K562 (cell line): ENCODE measurements at regions not wholly inside any gene's neighbourhood (a gene's known extent, or its start where the extent isn't known, plus 50 kb on each side); places are given as distances from the start of the nearest gene placed in this dataset.

Experiments used
- PML ChIP-seq: IDR thresholded peaks from 2 replicates; pipeline ENCODE4 v1.6.1; 2012; ENCODE audit warnings: low read length, inconsistent platforms
- TF ChIP-seq, protein P1 (sequence below), 2 experiments: fragments of 450-650 bp; IDR thresholded peaks; 2 replicates each; pipeline ENCODE4 v1.6.1; 2016; ENCODE audit warnings: mild to moderate bottlenecking in 2 of 2, borderline replicate concordance in 1 of 2, low read depth in 1 of 2, moderate library complexity in 1 of 2

DNA sequence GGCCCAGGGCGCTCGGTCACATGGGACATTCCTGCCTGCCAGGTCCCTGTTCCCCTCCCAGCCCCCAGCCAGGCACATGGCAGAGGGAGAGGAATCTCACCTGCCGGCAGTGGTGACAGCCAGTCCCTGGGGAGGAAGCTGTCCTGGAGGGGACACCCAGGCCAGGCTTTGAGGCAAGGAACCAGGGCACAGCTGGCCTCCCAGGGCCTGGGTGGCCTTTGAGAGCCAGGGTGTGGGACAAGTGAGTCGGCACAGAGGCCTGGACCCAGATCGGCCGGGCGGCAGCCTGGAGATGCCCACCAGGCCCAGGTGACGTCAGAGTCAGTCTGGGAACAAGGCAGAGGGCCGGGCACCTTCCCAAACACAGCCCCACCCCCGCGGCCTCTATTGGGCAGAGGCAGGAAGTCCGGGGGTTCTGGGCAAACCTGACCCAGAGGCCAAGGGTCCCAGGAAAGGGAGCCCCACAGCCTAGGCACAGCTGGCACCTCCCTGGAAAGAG, 65.0 kb upstream of the CFAP46 start (continued):
- TF ChIP-seq, protein P1, sequence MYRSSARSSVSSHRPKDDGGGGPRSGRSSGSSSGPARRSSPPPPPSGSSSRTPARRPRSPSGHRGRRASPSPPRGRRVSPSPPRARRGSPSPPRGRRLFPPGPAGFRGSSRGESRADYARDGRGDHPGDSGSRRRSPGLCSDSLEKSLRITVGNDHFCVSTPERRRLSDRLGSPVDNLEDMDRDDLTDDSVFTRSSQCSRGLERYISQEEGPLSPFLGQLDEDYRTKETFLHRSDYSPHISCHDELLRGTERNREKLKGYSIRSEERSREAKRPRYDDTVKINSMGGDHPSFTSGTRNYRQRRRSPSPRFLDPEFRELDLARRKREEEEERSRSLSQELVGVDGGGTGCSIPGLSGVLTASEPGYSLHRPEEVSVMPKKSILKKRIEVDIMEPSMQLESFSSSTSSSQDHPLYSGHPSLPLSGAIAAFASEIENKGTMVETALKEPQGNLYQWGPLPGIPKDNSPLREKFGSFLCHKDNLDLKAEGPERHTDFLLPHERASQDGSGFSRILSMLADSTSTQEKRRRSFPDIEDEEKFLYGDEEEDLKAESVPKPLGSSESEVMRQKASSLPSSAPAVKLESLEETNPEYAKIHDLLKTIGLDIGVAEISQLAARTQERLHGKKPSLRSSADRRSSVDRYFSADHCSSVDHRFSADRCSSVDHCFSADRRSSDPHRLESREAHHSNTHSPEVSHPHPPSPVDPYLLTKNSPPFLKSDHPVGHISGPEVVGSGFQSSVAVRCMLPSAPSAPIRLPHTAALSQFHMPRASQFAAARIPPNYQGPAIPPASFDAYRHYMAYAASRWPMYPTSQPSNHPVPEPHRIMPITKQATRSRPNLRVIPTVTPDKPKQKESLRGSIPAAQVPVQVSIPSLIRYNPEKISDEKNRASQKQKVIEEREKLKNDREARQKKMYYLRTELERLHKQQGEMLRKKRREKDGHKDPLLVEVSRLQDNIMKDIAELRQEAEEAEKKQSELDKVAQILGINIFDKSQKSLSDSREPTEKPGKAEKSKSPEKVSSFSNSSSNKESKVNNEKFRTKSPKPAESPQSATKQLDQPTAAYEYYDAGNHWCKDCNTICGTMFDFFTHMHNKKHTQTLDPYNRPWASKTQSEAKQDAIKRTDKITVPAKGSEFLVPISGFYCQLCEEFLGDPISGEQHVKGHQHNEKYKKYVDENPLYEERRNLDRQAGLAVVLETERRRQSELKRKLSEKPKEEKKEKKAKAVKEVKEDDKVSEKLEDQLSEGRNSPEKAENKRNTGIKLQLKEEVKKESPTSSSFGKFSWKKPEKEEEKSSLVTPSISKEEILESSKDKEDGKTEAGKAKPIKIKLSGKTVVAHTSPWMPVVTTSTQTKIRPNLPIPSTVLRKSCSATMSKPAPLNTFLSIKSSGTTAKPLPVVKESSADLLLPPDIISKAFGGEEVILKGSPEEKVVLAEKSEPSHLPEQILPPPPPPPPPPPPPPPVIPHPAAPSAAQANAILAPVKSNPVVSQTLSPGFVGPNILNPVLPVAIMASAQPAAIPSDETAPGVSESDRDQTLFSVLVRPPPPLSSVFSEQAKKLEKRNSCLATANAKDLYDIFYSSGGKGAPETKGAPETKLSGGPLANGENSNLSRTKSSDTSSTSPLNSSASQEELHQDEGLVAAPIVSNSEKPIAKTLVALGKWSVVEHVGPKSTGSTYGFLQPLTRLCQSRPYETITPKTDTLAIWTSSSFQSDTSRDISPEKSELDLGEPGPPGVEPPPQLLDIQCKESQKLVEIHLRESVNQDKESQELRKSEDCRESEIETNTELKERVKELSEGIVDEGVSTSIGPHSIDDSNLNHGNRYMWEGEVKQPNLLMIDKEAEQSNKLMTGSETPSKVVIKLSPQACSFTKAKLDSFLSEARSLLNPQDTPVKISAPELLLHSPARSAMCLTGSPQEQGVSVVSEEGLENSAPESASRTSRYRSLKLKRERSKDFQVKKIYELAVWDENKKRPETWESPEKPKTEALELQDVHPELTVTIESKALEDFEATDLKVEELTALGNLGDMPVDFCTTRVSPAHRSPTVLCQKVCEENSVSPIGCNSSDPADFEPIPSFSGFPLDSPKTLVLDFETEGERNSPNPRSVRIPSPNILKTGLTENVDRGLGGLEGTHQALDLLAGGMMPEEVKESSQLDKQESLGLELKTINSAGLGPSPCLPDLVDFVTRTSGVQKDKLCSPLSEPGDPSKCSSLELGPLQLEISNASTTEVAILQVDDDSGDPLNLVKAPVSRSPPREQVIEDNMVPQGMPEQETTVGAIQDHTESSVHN (IDR thresholded peaks at IDR 0.05; ENCODE audit: borderline replicate concordance in 1 of 2, low read depth in 1 of 2) = no peak
- no peak for TF ChIP-seq PML
- TF ChIP-seq, all 486 proteins: peak for 0
